Fibroblast of skin of left quadriceps (primary cell): ENCODE measurements at regions not wholly inside any gene's neighbourhood (a gene's known extent, or its start where the extent isn't known, plus 50 kb on each side); places are given as distances from the start of the nearest gene placed in this dataset.

Source experiments
- DNase-seq, 2 experiments: peaks; one replicate each; pipeline ENCODE4 v3.0.0-alpha.2; 2013; ENCODE audit warnings: low read depth in 2 of 2

- no peak for DNase-seq
Observed at GRCh38 chr12:31867292-31867691, 91.9 kb upstream of the RESF1 start.

- no peak for DNase-seq
Observed at GRCh38 chr12:31866523-31866922, 92.7 kb upstream of the RESF1 start.

- no peak for DNase-seq
Observed at GRCh38 chr12:31865023-31865422, 94.2 kb upstream of the RESF1 start.

GRCh38 chr12:31861360-31861759, 97.9 kb upstream of the RESF1 start:
- no peak for DNase-seq

- DNase-seq: no peak
Observed at GRCh38 chr12:31860401-31860800, 98.8 kb upstream of the RESF1 start.

- DNase-seq: no peak
Observed at GRCh38 chr12:31859232-31859977, 99.8 kb upstream of the RESF1 start.

- no peak for DNase-seq
Observed at GRCh38 chr12:31855427-31855826, 103.8 kb upstream of the RESF1 start.

- no peak for DNase-seq
Observed at GRCh38 chr12:31853977-31854376, 105.2 kb upstream of the RESF1 start.

- no peak for DNase-seq
Observed at GRCh38 chr12:31853520-31853919, 105.7 kb upstream of the RESF1 start.

DNA sequence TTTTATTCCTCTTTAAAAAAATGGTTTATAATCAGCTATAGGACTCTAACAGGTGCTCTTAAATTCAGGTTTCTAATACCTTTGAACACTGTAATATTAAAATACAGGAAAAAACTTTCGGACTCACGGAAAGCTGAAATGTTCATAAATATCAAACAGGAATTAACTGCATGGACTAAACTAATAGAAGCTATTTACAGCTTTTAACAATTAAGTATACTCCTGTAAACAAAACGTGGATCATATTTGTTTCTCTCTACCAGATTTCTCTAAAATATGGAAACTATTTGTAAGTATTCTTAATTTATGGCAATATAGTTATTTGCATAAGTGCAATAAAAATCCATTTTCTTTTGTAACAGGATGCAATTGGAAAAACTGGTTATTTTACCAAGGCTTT, 108.9 kb upstream of the RESF1 start:
- no peak for DNase-seq

DNA sequence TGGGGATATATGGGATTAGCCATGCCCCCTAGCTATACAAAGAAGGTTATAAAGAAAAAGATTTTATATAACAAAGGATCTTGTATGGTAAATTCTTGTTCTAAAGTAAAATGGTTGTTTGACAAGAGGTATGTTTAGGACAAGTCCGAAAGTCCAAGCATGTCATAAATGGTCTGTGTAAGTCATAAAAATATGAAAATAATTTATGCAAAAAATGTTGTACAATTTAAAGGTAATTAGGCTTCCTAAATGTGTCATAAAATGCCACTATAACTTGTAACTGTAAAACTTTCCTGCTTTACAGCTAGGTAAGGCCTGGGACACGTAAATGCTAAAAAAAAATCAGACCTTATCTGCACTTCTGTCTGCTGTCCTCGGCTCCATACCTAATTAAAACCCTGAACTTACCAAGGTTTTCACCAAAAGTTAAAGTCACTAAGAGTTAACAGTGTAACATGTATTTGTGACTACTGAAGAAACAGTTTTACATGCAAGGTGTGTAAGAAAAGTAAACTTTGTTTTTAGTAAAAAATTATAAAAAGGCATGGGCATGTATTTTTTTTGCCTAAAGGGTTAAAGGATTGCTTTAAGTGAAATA, 110.0 kb upstream of the RESF1 start:
- DNase-seq: peak in 1 of 2 experiments; percentile 1

DNA sequence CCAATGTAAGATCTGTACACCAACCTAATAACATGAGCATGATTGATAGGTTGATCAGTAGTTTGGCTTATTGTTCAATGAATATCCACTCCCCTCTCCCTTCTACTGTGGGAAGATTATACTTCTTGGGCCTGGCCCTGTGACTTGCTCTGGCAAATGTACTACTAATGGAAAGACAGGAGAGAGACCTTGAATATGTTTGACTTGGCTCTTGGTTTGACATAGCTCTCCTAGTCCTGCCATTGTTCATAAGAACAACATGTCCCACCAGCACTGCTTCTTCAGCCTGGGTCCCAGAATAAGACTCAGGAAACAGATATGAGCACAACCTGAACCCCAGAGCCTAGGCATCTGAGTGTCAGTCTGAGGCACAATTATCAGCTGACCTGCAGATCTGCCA, 112.8 kb upstream of the RESF1 start:
- no peak for DNase-seq

- DNase-seq: no peak
Observed at GRCh38 chr12:31845613-31846322, 113.4 kb upstream of the RESF1 start.

DNA sequence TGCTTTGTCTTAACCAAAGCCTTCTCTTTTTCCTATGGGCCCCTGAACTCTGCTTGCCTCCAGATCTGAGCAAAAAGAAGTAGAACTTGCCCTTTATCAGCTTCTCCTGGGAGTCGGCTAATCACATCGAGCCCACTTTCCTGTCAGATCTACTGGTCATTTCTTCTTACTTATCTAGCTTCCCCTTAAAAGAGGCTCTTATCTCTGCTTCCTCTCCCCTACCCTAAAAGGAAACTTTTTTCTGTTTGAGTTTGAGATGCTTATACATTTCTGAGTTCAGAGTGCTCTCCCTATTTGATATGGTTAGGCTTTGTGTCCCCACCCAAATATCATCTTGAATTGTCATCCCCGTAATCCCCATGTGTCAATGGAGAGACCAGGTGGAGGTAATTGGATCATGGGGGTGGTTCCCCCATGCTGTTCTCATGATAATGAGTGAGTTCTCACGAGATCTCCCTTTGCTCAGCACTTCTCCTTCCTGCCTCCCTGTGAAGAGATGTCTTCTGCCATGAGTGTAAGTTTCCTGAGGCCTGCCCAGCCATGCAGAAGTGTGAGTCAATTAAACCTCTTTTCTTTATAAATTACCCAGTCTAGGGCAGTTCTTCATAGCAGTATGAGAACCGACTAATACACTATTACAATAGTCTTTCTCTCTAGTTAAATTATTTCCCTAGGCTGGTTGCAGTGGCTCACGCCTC, 114.7 kb upstream of the AMN1 start:
- no peak for DNase-seq

GRCh38 chr12:31837913-31838312, 109.1 kb upstream of the AMN1 start:
- no peak for DNase-seq

- DNase-seq: no peak
Observed at GRCh38 chr12:31835276-31835882, 106.6 kb upstream of the AMN1 start.

DNA sequence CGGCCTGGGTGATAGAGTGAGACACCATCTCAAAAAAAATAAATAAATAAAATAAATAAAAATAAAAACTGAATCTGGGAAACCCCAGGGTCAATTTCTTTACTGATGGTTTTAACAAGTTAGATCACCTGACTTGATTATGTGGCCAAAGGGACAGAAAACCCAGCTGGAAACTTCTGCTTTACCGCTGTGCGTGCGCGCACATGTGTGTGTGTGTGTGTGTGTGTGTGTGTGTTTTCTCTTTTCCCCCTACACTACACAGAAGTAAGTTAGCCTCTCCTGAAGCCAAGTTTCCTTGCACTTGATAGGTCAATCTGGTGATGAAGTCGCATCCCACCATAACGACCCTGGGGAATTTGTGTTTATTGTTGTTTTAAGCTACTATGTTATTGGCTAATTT, 105.3 kb upstream of the AMN1 start:
- no peak for DNase-seq

GRCh38 chr12:31832740-31833729, 104.2 kb upstream of the AMN1 start:
- no peak for DNase-seq

- no peak for DNase-seq
Observed at GRCh38 chr12:31828071-31828470, 99.2 kb upstream of the AMN1 start.

- DNase-seq: no peak
Observed at GRCh38 chr12:31822761-31823160, 93.9 kb upstream of the AMN1 start.

DNA sequence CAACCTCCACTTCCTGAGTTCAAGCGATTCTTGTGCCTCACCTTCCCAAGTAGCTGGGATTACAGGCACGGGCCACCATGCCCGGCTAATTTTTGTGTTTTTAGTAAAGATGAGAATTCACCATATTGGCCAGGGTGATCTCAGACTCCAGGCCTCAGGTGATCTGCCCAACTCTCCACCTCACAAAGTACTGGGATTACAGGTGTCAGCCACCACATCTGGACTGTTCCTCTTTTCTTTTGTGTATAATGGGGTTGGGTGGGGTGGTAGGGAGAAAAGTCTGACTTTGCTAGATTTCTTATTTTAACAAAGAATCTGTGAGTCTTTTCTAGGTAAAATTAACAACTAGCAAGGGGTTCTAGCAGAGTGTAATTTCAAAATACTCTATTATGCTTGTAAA, 92.7 kb upstream of the AMN1 start:
- no peak for DNase-seq
